H9 (cell line): ENCODE measurements at regions not wholly inside any gene's neighbourhood (a gene's known extent, or its start where the extent isn't known, plus 50 kb on each side); places are given as distances from the start of the nearest gene placed in this dataset.
"Not testable (repeated sequence)": the region's sequence is repeated elsewhere in the genome, so short reads cannot be mapped to it uniquely, and the experiment has no call there.

Experiments used
- DNase-seq: peaks from one replicate; pipeline ENCODE4 v3.0.0-alpha.2; 2017
- H2AFZ ChIP-seq: one replicate; pipeline ENCODE4 v1.6.1; 2013; ENCODE audit warnings: mild to moderate bottlenecking, low read length, control low read depth, moderate library complexity
- H2AK5ac ChIP-seq: 2 replicates; pipeline ENCODE4 v1.6.1; 2013; ENCODE audit warnings: low read length, control low read depth, mixed read lengths; ENCODE audit not compliant: insufficient read length
- H2BK120ac ChIP-seq: one replicate; pipeline ENCODE4 v1.6.1; 2013; ENCODE audit warnings: low read depth, mild to moderate bottlenecking, low read length, control low read depth, inconsistent platforms; ENCODE audit not compliant: poor library complexity, severe bottlenecking
- H2BK12ac ChIP-seq: 2 replicates; pipeline ENCODE4 v1.6.1; 2013; ENCODE audit warnings: low read length, control low read depth, mixed read lengths, low read depth; ENCODE audit not compliant: insufficient read length
- H2BK15ac ChIP-seq: 2 replicates; pipeline ENCODE4 v1.6.1; 2013; ENCODE audit warnings: low read depth, low read length, control low read depth
- H2BK20ac ChIP-seq: one replicate; pipeline ENCODE4 v1.6.1; 2013; ENCODE audit warnings: low read depth, mild to moderate bottlenecking, low read length, control low read depth, inconsistent platforms; ENCODE audit not compliant: poor library complexity, severe bottlenecking
- H2BK5ac ChIP-seq: 2 replicates; pipeline ENCODE4 v1.6.1; 2013; ENCODE audit warnings: low read length, control low read depth, mixed read lengths; ENCODE audit not compliant: insufficient read length
- H3K14ac ChIP-seq: 2 replicates; pipeline ENCODE4 v1.6.1; 2013; ENCODE audit warnings: low read length, control low read depth; ENCODE audit not compliant: insufficient read depth
- H3K18ac ChIP-seq: 2 replicates; pipeline ENCODE4 v1.6.1; 2013; ENCODE audit warnings: low read depth, mild to moderate bottlenecking, mixed read lengths, low read length, control low read depth; ENCODE audit not compliant: insufficient read length
- H3K23ac ChIP-seq: 2 replicates; pipeline ENCODE4 v1.6.1; 2013; ENCODE audit warnings: low read length, control low read depth, mixed read lengths, low read depth; ENCODE audit not compliant: insufficient read length
- H3K23me2 ChIP-seq: 2 replicates; pipeline ENCODE4 v1.6.1; 2013; ENCODE audit warnings: low read depth, mild to moderate bottlenecking, mixed read lengths, low read length, control low read depth; ENCODE audit not compliant: insufficient read length, poor library complexity, severe bottlenecking
- H3K27ac ChIP-seq: 2 replicates; pipeline ENCODE4 v1.5.1; 2013; ENCODE audit warnings: low read length, control low read depth, mixed read lengths, low read depth; ENCODE audit not compliant: insufficient read length
- H3K27me3 ChIP-seq: 2 replicates; pipeline ENCODE4 v1.6.1; 2013; ENCODE audit warnings: low read length, control low read depth, inconsistent platforms; ENCODE audit not compliant: insufficient read depth
- H3K4ac ChIP-seq: 2 replicates; pipeline ENCODE4 v1.6.1; 2013; ENCODE audit warnings: low read depth, mild to moderate bottlenecking, control low read depth, inconsistent platforms, low read length, moderate library complexity
- H3K4me1 ChIP-seq: 2 replicates; pipeline ENCODE4 v1.6.1; 2013; ENCODE audit warnings: low read length, control low read depth, inconsistent platforms; ENCODE audit not compliant: insufficient read depth
- H3K4me2 ChIP-seq: 2 replicates; pipeline ENCODE4 v1.6.1; 2013; ENCODE audit warnings: low read length, control low read depth, mixed read lengths; ENCODE audit not compliant: insufficient read length, insufficient read depth
- H3K56ac ChIP-seq: 2 replicates; pipeline ENCODE4 v1.6.1; 2013; ENCODE audit warnings: low read depth, mild to moderate bottlenecking, mixed read lengths, low read length, control low read depth; ENCODE audit not compliant: insufficient read length
- H3K79me1 ChIP-seq: 2 replicates; pipeline ENCODE4 v1.6.1; 2013; ENCODE audit warnings: low read depth, mild to moderate bottlenecking, moderate library complexity, low read length, control low read depth, inconsistent platforms; ENCODE audit not compliant: insufficient read depth, poor library complexity, severe bottlenecking
- H3K79me2 ChIP-seq: 2 replicates; pipeline ENCODE4 v1.6.1; 2013; ENCODE audit warnings: low read length, control low read depth, inconsistent platforms; ENCODE audit not compliant: insufficient read depth
- H3K9ac ChIP-seq: 2 replicates; pipeline ENCODE4 v1.6.1; 2013; ENCODE audit warnings: low read length, control low read depth, mixed read lengths; ENCODE audit not compliant: insufficient read length; ENCODE audit errors: extremely low read depth
- H3K9me3 ChIP-seq: one replicate; pipeline ENCODE4 v1.6.1; 2013; ENCODE audit warnings: low read depth, low read length, inconsistent platforms; ENCODE audit not compliant: control insufficient read depth
- H3T11ph ChIP-seq: one replicate; pipeline ENCODE4 v1.6.1; 2013; ENCODE audit warnings: mild to moderate bottlenecking, low read length, control low read depth, inconsistent platforms
- H4K20me1 ChIP-seq: one replicate; pipeline ENCODE4 v1.6.1; 2013; ENCODE audit not compliant: control insufficient read depth, insufficient read length, insufficient read depth
- H4K5ac ChIP-seq: 2 replicates; pipeline ENCODE4 v1.6.1; 2013; ENCODE audit warnings: low read depth, mild to moderate bottlenecking, mixed read lengths, low read length, control low read depth; ENCODE audit not compliant: insufficient read length
- H4K8ac ChIP-seq: replicated peaks from 2 replicates; pipeline ENCODE4 v1.6.1; 2013; ENCODE audit warnings: low read length, control low read depth, mixed read lengths, low read depth; ENCODE audit not compliant: insufficient read length
- H4K91ac ChIP-seq: 2 replicates; pipeline ENCODE4 v1.6.1; 2013; ENCODE audit warnings: low read depth, mild to moderate bottlenecking, moderate library complexity, mixed read lengths, low read length, control low read depth; ENCODE audit not compliant: insufficient read length
- H3K27ac Mint-ChIP-seq, 3 experiments: 2 replicates in 2 of 3; 3 replicates in 1 of 3; pipeline ENCODE4 v1.8.0; 2020 to 2021; ENCODE audit warnings: mixed read lengths in 3 of 3, mild to moderate bottlenecking in 1 of 3, moderate library complexity in 1 of 3
- H3K27me3 Mint-ChIP-seq: 2 replicates; pipeline ENCODE4 v1.8.0; 2021; ENCODE audit warnings: low read depth, mild to moderate bottlenecking, moderate library complexity, mixed read lengths
- H3K36me3 Mint-ChIP-seq, 3 experiments: 2 replicates in 2 of 3; 3 replicates in 1 of 3; pipeline ENCODE4 v1.8.0; 2020 to 2021; ENCODE audit warnings: low read depth in 3 of 3, mixed read lengths in 3 of 3; ENCODE audit not compliant: insufficient read depth in 1 of 3
- H3K4me1 Mint-ChIP-seq, 2 experiments: 2 replicates each; pipeline ENCODE4 v1.8.0; 2020; ENCODE audit warnings: mixed read lengths in 2 of 2
- H3K4me3 Mint-ChIP-seq, 2 experiments: 2 replicates in 1 of 2; 3 replicates in 1 of 2; pipeline ENCODE4 v1.8.0; 2020 to 2021; ENCODE audit warnings: mild to moderate bottlenecking in 2 of 2, mixed read lengths in 2 of 2, moderate library complexity in 1 of 2
- H3K9me3 Mint-ChIP-seq, 2 experiments: 2 replicates in 1 of 2; 3 replicates in 1 of 2; pipeline ENCODE4 v1.8.0; 2020; ENCODE audit warnings: mild to moderate bottlenecking in 2 of 2, mixed read lengths in 2 of 2, moderate library complexity in 1 of 2
- WGBS: extraction: QIAGEN DNeasy Blood & Tissue Kit; methylation state at CpG from one replicate; pipeline ENCODE4 v1.1.7; 2013; ENCODE audit warnings: missing lambda C conversion rate, low lambda C conversion rate, mixed read lengths; ENCODE audit not compliant: insufficient read length; ENCODE audit errors: extremely low coverage; 5-methylcytosine and 5-hydroxymethylcytosine counted together

GRCh38 chr2:91771604-91772003, 3080.1 kb downstream of the RPIA start:
- H3K4me1 Mint-ChIP-seq, H3K4me3 Mint-ChIP-seq, H4K5ac ChIP-seq, H3K27ac Mint-ChIP-seq, H3K9me3 ChIP-seq, H3K79me1 ChIP-seq, H3K23ac ChIP-seq, H3K4me1 ChIP-seq, H2AFZ ChIP-seq, H4K20me1 ChIP-seq, H4K91ac ChIP-seq, DNase-seq, H3K4me2 ChIP-seq, H3K56ac ChIP-seq, H3K14ac ChIP-seq, H2BK15ac ChIP-seq, H2AK5ac ChIP-seq, H3K23me2 ChIP-seq, H3K27me3 Mint-ChIP-seq, H3K79me2 ChIP-seq, H2BK5ac ChIP-seq, H3K27me3 ChIP-seq, H3K27ac ChIP-seq, H3K4ac ChIP-seq, H4K8ac ChIP-seq, H3T11ph ChIP-seq, H3K18ac ChIP-seq, H3K36me3 Mint-ChIP-seq, H2BK120ac ChIP-seq, H3K9ac ChIP-seq, H2BK20ac ChIP-seq, H2BK12ac ChIP-seq: not testable (repeated sequence)
- no CpG with 5 or more reads among the region's 4 CpGs for WGBS
- peaks cover 33 to 50% of the 10 kb centered on the region in 2 experiments for H3K9me3 Mint-ChIP-seq

GRCh38 chr2:91772240-91772937, 3080.9 kb downstream of the RPIA start:
- not testable (repeated sequence) for H3K36me3 Mint-ChIP-seq, H2AFZ ChIP-seq, H2BK5ac ChIP-seq, H3T11ph ChIP-seq, H3K79me2 ChIP-seq, H3K4me3 Mint-ChIP-seq, H4K91ac ChIP-seq, H2BK12ac ChIP-seq, H2AK5ac ChIP-seq, H3K4ac ChIP-seq, H4K5ac ChIP-seq, H3K4me1 ChIP-seq, H3K23ac ChIP-seq, H4K20me1 ChIP-seq, H3K23me2 ChIP-seq, H3K56ac ChIP-seq, H3K18ac ChIP-seq, H3K27me3 ChIP-seq, H2BK15ac ChIP-seq, H3K14ac ChIP-seq, H3K27me3 Mint-ChIP-seq, H3K79me1 ChIP-seq, H2BK20ac ChIP-seq, H3K4me2 ChIP-seq, H2BK120ac ChIP-seq, H3K27ac ChIP-seq, H4K8ac ChIP-seq, H3K9ac ChIP-seq, H3K4me1 Mint-ChIP-seq, DNase-seq, H3K27ac Mint-ChIP-seq, H3K9me3 ChIP-seq
- peaks cover 39 to 57% of the 10 kb centered on the region in 2 experiments for H3K9me3 Mint-ChIP-seq
- no CpG with 5 or more reads among the region's 13 CpGs for WGBS
